GM13977 (cell line): ENCODE measurements at regions not wholly inside any gene's neighbourhood (a gene's known extent, or its start where the extent isn't known, plus 50 kb on each side); places are given as distances from the start of the nearest gene placed in this dataset.

Experiments used
- DNase-seq: peaks from one replicate; pipeline ENCODE4 v3.0.0; 2012; ENCODE audit warnings: low spot score
- in situ Hi-C: fragments of 300-500 bp; cut with MboI; formaldehyde crosslinking; loops from one replicate; pipeline ENCODE4 v1.12.0; 2022; ENCODE audit warnings: low sequenced_read_pairs, low pct_unique_long_range_greater_than_20kb, mixed read lengths, inconsistent platforms; ENCODE audit not compliant: unreplicated experiment
- TF ChIP-seq, protein P1 (sequence below): IDR thresholded peaks from 2 replicates; pipeline ENCODE4 v1.5.1; 2012; ENCODE audit warnings: mild to moderate bottlenecking, control low read depth; ENCODE audit not compliant: insufficient read depth; ENCODE audit errors: extremely low read depth, missing control alignments

DNA sequence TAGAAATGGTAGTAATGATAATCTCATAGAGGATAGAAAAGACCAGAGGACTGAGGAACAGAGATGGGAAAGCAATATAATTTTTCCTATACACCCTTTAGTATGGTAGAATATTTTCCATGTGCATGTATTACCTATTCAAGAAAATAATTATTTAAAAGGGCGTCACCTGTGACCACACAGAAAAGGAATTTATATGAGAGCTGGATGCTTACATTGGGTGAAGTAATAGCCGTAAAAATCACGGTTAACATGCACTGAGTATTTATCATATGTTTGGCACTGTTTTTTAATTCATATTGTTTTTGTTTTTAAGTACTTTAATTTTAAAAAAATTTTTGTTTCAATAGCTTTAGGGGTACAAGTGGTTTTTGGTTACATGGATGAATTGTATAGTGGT lies 195.1 kb downstream of the IPMK start:
- DNase-seq: no peak
- TF ChIP-seq, protein P1, sequence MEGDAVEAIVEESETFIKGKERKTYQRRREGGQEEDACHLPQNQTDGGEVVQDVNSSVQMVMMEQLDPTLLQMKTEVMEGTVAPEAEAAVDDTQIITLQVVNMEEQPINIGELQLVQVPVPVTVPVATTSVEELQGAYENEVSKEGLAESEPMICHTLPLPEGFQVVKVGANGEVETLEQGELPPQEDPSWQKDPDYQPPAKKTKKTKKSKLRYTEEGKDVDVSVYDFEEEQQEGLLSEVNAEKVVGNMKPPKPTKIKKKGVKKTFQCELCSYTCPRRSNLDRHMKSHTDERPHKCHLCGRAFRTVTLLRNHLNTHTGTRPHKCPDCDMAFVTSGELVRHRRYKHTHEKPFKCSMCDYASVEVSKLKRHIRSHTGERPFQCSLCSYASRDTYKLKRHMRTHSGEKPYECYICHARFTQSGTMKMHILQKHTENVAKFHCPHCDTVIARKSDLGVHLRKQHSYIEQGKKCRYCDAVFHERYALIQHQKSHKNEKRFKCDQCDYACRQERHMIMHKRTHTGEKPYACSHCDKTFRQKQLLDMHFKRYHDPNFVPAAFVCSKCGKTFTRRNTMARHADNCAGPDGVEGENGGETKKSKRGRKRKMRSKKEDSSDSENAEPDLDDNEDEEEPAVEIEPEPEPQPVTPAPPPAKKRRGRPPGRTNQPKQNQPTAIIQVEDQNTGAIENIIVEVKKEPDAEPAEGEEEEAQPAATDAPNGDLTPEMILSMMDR: no peak
- in situ Hi-C loops: no loop called here

DNA sequence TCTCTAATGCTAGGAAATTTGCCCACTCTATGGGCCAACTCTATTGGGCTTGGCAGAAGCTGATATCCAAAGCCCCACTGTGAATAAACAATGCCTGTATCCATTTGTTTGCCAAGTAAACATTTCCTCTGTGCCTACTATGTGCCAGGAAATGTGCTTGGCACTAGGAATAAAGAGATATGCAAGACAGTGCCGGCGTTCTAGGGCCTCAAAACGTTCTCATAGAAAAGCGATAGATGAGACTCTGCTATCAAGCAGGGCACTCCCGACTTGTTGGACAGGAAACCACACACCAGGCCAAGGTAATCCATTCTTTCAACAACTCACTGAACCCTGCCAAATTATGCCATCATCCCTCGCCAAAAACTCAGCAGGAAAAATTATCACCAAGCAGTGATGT lies 196.7 kb downstream of the IPMK start:
- DNase-seq: no peak
- TF ChIP-seq, protein P1: no peak
- in situ Hi-C loops: no loop called here

DNA sequence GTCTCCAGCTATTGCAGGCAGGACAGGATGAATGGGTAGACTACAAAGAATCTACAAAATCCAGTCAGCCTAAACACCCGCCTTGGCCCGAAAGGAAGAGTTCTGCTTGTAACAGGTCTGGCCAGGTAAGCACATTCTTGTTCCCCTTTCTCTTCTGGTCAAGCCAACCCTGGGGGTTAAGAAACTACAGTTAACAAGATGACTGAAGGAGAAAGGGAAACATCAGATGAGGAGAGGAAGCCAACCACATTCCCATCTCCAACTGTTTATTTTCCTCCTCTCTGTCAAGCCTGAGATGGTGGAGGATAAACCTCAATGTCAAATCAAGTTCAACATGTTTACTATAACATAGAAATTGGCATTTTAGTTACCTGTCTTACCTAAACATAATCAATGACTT lies 198.9 kb downstream of the IPMK start:
- TF ChIP-seq, protein P1: no peak
- in situ Hi-C loops: no loop called here
- DNase-seq: no peak

DNA sequence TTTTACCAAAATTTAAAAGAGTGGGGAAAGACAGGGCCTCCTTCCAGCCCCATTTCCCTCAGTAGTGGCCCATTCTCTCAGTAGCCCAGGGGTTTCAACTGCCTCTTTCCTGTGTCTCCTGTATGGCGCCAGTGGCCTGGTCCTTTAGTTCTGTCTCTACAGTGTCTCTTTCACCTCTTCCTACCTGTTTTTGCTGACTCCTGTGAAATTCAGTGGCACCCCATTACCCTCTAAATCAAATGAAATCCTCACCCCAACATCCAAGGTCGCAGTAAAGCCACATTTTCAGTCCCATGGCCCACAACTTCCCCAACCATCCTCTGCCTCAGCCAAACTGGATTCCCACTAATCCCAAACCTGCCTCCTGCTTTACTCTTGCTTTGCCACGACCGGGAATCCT lies 200.7 kb downstream of the IPMK start:
- DNase-seq: no peak
- in situ Hi-C loops: no loop called here
- TF ChIP-seq, protein P1: no peak

DNA sequence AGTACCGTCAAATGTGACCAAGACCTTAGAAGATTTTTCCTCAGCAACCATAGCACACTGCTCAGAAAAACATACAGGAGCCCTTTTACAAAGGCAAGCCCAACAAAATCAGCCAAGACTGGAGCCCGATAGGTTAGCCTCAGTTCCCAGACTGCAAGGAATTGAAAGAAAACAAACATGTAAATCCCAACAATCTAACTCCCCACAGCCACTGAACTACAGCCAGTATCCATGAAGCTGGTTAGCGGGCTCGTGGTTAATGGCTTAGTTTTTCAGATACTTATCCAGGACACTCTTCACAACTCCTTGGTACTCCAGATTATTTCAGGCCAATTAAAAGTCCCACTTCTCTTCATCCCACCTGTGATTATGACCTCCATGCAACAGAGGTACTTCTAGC lies 201.6 kb downstream of the IPMK start:
- in situ Hi-C loops: no loop called here
- TF ChIP-seq, protein P1: no peak

DNA sequence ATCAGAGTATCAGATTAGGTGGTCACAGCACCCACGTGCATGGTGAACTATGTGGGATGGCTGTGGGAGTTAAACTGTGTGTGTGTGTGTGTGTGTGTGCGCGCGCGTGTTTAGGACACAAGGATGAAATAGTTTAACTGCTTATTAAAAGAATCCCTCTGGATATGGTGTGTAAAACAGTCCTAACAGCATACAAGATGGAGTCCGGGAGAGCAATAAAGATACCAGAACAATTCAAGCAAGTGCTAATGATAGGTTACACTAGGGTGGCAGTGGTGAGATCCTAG lies 202.2 kb downstream of the IPMK start:
- TF ChIP-seq, protein P1: no peak
- no peak for DNase-seq
- in situ Hi-C loops: no loop called here

More for the DNA sequence above, 201.6 kb downstream of the IPMK start:
- DNase-seq: no peak
